Right lobe of liver (tissue), 6 donors: ENCODE measurements at regions not wholly inside any gene's neighbourhood (a gene's known extent, or its start where the extent isn't known, plus 50 kb on each side); places are given as distances from the start of the nearest gene placed in this dataset.

Source experiments
- ATAC-seq, 4 donors: fragments of 200-7000 bp; cut with Tn5 transposase; one replicate each; pipeline ENCODE4 v1.9.1; 2020; ENCODE audit warnings: mild to moderate bottlenecking in 4 of 4, moderate library complexity in 4 of 4
- DNase-seq, 3 donors: peaks; one replicate each; pipeline ENCODE4 v3.0.0-alpha.2; 2020
- H3K27ac ChIP-seq, 3 donors: fragments of 200-600 bp; one replicate each; pipeline ENCODE4 v1.8.0; 2022
- H3K27me3 ChIP-seq, 2 donors: fragments of 200-600 bp; one replicate each; pipeline ENCODE4 v1.8.0; 2022
- H3K36me3 ChIP-seq, 4 donors: fragments of 200-600 bp; sonication (generic) in 1 of 4; one replicate each; pipeline versions ENCODE4 v1.5.1 to v1.8.0; 2017 to 2022; ENCODE audit warnings: control low read depth in 1 of 4
- H3K4me1 ChIP-seq, 4 donors: fragments of 200-600 bp; sonication (generic) in 1 of 4; one replicate each; pipeline versions ENCODE4 v1.5.1 to v1.8.0; 2017 to 2022; ENCODE audit warnings: control low read depth in 1 of 4
- H3K4me3 ChIP-seq, 3 donors: fragments of 200-600 bp; one replicate each; pipeline ENCODE4 v1.8.0; 2022
- H3K9me3 ChIP-seq, 4 donors: fragments of 200-600 bp; sonication (generic) in 1 of 4; one replicate each; pipeline versions ENCODE4 v1.5.1 to v1.8.0; 2017 to 2022; ENCODE audit warnings: control low read depth in 1 of 4
- POLR2A ChIP-seq: fragments of 450-650 bp; IDR thresholded peaks from one replicate; pipeline ENCODE4 v1.6.1; 2017; ENCODE audit warnings: antibody characterized with exemption, mild to moderate bottlenecking
- WGBS: methylation state at CpG from one replicate; pipeline ENCODE4 v1.1.6; 2018; ENCODE audit warnings: low coverage, low lambda C conversion rate; ENCODE audit not compliant: insufficient coverage; ENCODE audit errors: missing lambda C conversion rate; 5-methylcytosine and 5-hydroxymethylcytosine counted together
- intact Hi-C, 2 donors: fragments of 100-400 bp; cut with DNase I; formaldehyde crosslinking; loops; one replicate each; pipeline versions ENCODE4 v1.11.2 to v1.14.1; 2022
- TF ChIP-seq, protein P1 (sequence below), 4 donors: fragments of 200-600 bp in 3 of 4; fragments of 450-650 bp in 1 of 4; IDR thresholded peaks; one replicate each; pipeline versions ENCODE4 v1.5.1 to v1.8.0; 2016 to 2022; ENCODE audit warnings: antibody characterized with exemption in 4 of 4, mild to moderate bottlenecking in 2 of 4
- donor health status: DM: no; HTN: yes; CAD: no.
- donor health status: DM: no; HTN: no; CAD: no.
- donor health status: DM: no; HTN: no; CAD: no.
- donor health status: DM: no; HTN: yes; CAD: no.
- donor health status: DM: no; HTN: yes; CAD: no.

DNA sequence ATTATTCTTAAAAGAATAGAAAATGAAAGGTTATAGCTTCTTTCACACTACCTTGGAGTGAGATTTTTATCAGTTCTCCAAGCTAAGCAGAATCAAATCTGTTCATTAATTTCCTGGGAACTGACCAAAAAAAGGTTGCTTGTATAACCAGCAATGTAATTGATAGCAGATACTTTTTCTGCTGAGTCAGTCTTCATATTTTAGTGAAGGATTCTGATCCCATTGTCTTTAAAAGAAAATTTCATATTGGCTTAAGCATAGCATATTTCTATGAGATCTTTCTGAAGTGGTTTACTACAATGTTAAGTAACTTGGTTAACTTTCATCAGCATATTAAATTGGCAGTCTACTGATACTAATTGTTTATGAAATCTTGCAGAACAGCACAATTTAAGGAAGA is 338.0 kb downstream of the TMX3 start:
- TF ChIP-seq, protein P1, sequence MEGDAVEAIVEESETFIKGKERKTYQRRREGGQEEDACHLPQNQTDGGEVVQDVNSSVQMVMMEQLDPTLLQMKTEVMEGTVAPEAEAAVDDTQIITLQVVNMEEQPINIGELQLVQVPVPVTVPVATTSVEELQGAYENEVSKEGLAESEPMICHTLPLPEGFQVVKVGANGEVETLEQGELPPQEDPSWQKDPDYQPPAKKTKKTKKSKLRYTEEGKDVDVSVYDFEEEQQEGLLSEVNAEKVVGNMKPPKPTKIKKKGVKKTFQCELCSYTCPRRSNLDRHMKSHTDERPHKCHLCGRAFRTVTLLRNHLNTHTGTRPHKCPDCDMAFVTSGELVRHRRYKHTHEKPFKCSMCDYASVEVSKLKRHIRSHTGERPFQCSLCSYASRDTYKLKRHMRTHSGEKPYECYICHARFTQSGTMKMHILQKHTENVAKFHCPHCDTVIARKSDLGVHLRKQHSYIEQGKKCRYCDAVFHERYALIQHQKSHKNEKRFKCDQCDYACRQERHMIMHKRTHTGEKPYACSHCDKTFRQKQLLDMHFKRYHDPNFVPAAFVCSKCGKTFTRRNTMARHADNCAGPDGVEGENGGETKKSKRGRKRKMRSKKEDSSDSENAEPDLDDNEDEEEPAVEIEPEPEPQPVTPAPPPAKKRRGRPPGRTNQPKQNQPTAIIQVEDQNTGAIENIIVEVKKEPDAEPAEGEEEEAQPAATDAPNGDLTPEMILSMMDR (IDR thresholded peaks at IDR 0.05) = no peak
- no peak for TF ChIP-seq POLR2A
- DNase-seq (no peak), ATAC-seq (no peak)
- Histone ChIP-seq H3K4me3 (no peak overlapping the region), H3K36me3 (no peaks in the 10 kb centered on the region), H3K4me1 (no peaks in the 10 kb centered on the region), H3K27me3 (no peaks in the 10 kb centered on the region), H3K27ac (no peak overlapping the region), H3K9me3 (no peaks in the 10 kb centered on the region)
- intact Hi-C loops = no loop called here

DNA sequence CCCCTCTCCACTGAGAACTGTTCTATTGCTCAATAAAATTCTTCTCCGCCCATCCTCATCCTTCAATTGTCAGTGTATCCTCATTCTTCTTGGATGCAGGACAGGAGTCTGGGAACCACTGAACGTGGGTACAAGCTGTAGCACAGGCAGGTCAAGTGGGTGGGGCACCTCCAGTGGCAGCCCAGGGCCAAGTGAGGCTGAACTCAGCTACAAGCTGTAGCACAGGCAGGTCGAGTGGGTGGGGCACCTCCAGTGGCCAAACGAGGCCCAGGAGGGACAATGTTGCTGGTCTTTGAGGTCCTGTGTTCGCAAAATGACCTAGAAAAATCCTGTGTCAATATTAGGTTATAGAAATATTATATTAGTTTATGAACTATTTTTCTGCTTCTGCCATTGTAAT is 352.0 kb downstream of the TMX3 start:
- H3K4me1 ChIP-seq = no peaks in the 10 kb centered on the region
- intact Hi-C loops = no loop called here
- TF ChIP-seq, protein P1 (IDR thresholded peaks at IDR 0.05) = no peak
- TF ChIP-seq POLR2A = no peak
- no peaks in the 10 kb centered on the region for H3K27me3 ChIP-seq
- no peaks in the 10 kb centered on the region for H3K9me3 ChIP-seq
- H3K36me3 ChIP-seq = no peaks in the 10 kb centered on the region
- no peak for DNase-seq
- no peak overlapping the region for H3K4me3 ChIP-seq
- peak in 1 of 4 donors; percentile 20 for ATAC-seq
- no peak overlapping the region for H3K27ac ChIP-seq
- 34% methylated on average over 5 of the region's 5 CpGs for WGBS

DNA sequence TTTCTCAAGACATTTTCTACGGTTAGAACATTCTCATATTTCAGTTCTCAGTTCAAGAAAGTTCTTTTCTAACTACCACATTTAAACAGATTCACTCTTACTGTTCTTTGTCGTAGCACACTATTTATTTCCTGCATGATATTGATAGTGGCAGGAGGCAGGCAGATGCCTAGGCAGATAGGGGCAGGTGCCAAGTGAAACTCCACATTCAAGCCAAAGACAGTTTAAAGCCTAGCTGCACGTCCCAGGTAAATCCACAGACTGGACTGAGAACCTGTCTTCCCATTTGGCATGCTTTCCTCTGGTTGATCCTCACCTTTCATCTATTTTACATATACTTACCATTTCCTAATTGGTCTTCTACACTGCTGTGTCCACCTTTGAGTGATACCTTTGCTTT is 359.3 kb downstream of the TMX3 start:
- no peaks in the 10 kb centered on the region for H3K4me1 ChIP-seq
- no peak overlapping the region for H3K27ac ChIP-seq
- ATAC-seq (no peak), DNase-seq (no peak)
- H3K9me3 ChIP-seq = no peaks in the 10 kb centered on the region
- TF ChIP-seq, protein P1 (IDR thresholded peaks at IDR 0.05) = no peak
- TF ChIP-seq POLR2A = no peak
- H3K27me3 ChIP-seq = no peaks in the 10 kb centered on the region
- H3K36me3 ChIP-seq = no peaks in the 10 kb centered on the region
- no peak overlapping the region for H3K4me3 ChIP-seq
- WGBS = 28% methylated on average over 3 of the region's 3 CpGs
- intact Hi-C loops = no loop called here

DNA sequence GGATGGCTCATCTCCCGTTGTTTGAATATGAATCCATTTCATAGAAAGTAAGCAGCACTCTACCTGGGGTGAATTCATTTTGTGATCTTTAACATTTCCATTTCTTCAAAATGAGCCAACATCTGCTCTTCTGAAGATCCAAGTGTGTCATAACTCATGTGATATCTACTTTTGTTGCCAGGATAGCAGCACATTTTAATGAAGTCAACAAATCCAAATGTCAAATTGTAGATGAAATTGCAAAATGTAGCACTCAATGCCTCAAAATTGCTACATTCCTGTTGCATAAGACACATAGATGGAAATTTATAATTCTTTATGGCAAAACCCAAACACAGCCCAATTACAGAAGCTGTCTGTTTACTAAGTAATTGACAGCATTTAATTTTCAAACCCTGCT is 360.7 kb downstream of the TMX3 start:
- Histone ChIP-seq H3K36me3 (no peaks in the 10 kb centered on the region), H3K9me3 (no peaks in the 10 kb centered on the region), H3K27me3 (no peaks in the 10 kb centered on the region), H3K27ac (no peak overlapping the region), H3K4me3 (no peak overlapping the region), H3K4me1 (no peaks in the 10 kb centered on the region)
- intact Hi-C loops = no loop called here
- no peak for TF ChIP-seq POLR2A
- TF ChIP-seq, protein P1 (IDR thresholded peaks at IDR 0.05) = no peak
- ATAC-seq = no peak
- 75% methylated on average over 1 of the region's 1 CpG for WGBS
- no peak for DNase-seq

DNA sequence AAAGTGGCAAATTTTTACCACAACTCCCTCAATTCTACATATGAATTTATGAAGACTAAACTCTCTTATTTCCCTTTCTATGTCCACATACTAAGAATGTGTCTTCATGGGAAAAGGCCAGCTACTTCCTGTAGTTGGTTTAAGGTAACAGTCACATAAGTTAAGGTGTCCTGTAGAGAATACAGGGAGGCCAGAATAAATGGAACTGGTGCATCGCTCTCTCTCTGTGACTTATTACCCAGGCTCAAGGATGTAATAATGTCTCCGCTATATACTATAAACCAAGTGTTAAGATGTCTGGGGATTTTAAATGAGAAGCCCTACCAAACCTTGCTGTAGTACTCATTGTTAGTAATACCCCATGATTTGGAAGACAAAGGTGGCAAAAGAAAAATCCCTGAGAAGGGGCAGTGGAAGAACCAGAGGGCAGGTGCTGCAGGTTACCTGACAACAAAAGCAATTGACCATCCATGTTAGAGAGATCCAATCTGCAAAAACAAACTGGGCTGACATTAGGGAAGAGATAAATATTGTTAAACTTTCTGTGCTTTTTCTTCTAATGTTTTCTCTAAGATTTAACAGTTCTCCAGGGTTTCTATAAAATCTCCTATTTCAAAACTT is 372.8 kb downstream of the TMX3 start:
- H3K27me3 ChIP-seq = no peaks in the 10 kb centered on the region
- H3K4me3 ChIP-seq = no peak overlapping the region
- ATAC-seq = no peak
- H3K4me1 ChIP-seq = no peaks in the 10 kb centered on the region
- intact Hi-C loops = no loop called here
- no peaks in the 10 kb centered on the region for H3K9me3 ChIP-seq
- no peak for TF ChIP-seq POLR2A
- TF ChIP-seq, protein P1 (IDR thresholded peaks at IDR 0.05) = no peak
- H3K27ac ChIP-seq = no peak overlapping the region
- 89% methylated on average over 2 of the region's 2 CpGs for WGBS
- DNase-seq = no peak
- H3K36me3 ChIP-seq = no peaks in the 10 kb centered on the region
